OCI-LY7 (cell line): ENCODE measurements at regions not wholly inside any gene's neighbourhood (a gene's known extent, or its start where the extent isn't known, plus 50 kb on each side); places are given as distances from the start of the nearest gene placed in this dataset.

Experiments used
- EZH2phosphoT487 ChIP-seq: fragments of 200-600 bp; sonication (generic); IDR thresholded peaks from 2 replicates; pipeline ENCODE4 v1.6.1; 2018; ENCODE audit warnings: low read depth, borderline replicate concordance, mild to moderate bottlenecking, mixed run types, antibody characterized with exemption, low read length, moderate library complexity, mixed read lengths
- TF ChIP-seq, protein P1 (sequence below): fragments of 200-600 bp; sonication (generic); conservative IDR thresholded peaks from 2 replicates; pipeline ENCODE4 v1.5.1; 2014; ENCODE audit warnings: mild to moderate bottlenecking, antibody characterized with exemption, low read length, moderate library complexity, mixed read lengths

DNA sequence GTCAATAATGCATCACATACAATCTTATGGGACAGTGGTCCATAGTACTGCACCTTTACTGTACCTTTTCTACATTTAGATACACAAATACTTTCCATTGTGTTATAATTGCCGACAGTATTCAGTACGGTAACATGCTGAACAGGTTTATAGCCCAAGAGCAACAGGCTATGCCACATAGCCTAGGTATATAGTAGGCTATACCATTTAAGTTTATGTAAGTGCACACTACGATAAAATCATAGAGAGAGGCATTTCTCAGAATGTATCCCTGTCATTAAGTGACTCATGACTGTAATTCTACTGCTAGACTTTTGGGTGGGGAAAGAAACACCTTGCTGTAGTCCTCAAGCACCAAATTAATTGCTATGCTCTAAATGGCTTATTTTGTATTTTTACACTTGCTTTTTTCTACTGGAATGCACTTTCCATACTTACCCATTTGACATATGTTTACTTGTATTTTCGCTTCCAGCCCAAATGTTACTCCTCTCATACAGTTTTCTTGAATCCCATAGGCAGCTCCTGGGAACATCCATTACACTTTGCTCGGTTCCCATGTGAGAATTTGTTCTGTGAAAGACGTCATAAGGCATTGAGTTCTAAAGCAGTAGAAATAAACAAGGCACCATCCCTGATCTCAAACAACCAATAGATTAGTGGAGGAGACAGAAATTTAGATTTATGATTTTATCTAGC, 714.0 kb upstream of the ID2 start:
- TF ChIP-seq, protein P1, sequence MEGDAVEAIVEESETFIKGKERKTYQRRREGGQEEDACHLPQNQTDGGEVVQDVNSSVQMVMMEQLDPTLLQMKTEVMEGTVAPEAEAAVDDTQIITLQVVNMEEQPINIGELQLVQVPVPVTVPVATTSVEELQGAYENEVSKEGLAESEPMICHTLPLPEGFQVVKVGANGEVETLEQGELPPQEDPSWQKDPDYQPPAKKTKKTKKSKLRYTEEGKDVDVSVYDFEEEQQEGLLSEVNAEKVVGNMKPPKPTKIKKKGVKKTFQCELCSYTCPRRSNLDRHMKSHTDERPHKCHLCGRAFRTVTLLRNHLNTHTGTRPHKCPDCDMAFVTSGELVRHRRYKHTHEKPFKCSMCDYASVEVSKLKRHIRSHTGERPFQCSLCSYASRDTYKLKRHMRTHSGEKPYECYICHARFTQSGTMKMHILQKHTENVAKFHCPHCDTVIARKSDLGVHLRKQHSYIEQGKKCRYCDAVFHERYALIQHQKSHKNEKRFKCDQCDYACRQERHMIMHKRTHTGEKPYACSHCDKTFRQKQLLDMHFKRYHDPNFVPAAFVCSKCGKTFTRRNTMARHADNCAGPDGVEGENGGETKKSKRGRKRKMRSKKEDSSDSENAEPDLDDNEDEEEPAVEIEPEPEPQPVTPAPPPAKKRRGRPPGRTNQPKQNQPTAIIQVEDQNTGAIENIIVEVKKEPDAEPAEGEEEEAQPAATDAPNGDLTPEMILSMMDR: no peak
- TF ChIP-seq EZH2phosphoT487: no peak
